RKO (cell line): ENCODE measurements at regions not wholly inside any gene's neighbourhood (a gene's known extent, or its start where the extent isn't known, plus 50 kb on each side); places are given as distances from the start of the nearest gene placed in this dataset.
A peak's percentile ranks its signal among the peaks of the same experiment; 100 is the strongest.
"Not testable (repeated sequence)": the region's sequence is repeated elsewhere in the genome, so short reads cannot be mapped to it uniquely, and the experiment has no call there.

Experiments used
- DNase-seq: peaks from one replicate; pipeline ENCODE4 v3.0.0-alpha.2; 2016; ENCODE audit warnings: low spot score

GRCh38 chr2:4047961-4048891, 344.9 kb downstream of the DCDC2C start:
- peak; percentile 67 for DNase-seq

GRCh38 chr2:4049463-4049862, 346.1 kb downstream of the DCDC2C start:
- DNase-seq, result no peak

GRCh38 chr2:4053769-4054493, 350.6 kb downstream of the DCDC2C start:
- DNase-seq, result peak; percentile 32

GRCh38 chr2:4066217-4066616, 362.8 kb downstream of the DCDC2C start:
- no peak for DNase-seq

- DNase-seq, result no peak
These were observed 369.7 kb downstream of the DCDC2C start for GRCh38 chr2:4073026-4073569.

GRCh38 chr2:4077017-4077416, 373.6 kb downstream of the DCDC2C start:
- no peak for DNase-seq

GRCh38 chr2:4085186-4085585, 381.8 kb downstream of the DCDC2C start:
- DNase-seq, result no peak

- no peak for DNase-seq
These were observed 387.6 kb downstream of the DCDC2C start for GRCh38 chr2:4090668-4091630.

GRCh38 chr2:4091869-4092268, 388.5 kb downstream of the DCDC2C start:
- DNase-seq, result no peak

- DNase-seq, result no peak
These were observed 391.4 kb downstream of the DCDC2C start for GRCh38 chr2:4094743-4095142.

GRCh38 chr2:4096978-4097766, 393.8 kb downstream of the DCDC2C start:
- no peak for DNase-seq

- DNase-seq, result no peak
These were observed 394.8 kb downstream of the DCDC2C start for GRCh38 chr2:4098137-4098536.

- DNase-seq, result no peak
These were observed 398.6 kb downstream of the DCDC2C start for GRCh38 chr2:4101936-4102335.

- no peak for DNase-seq
These were observed 403.8 kb downstream of the DCDC2C start for GRCh38 chr2:4107179-4107578.

- DNase-seq, result no peak
These were observed 406.9 kb downstream of the DCDC2C start for GRCh38 chr2:4110273-4110672.

- DNase-seq, result not testable (repeated sequence)
These were observed 412.1 kb downstream of the DCDC2C start for GRCh38 chr2:4115435-4115834.

GRCh38 chr2:4122726-4123125, 419.4 kb downstream of the DCDC2C start:
- DNase-seq, result no peak

GRCh38 chr2:4130651-4131050, 427.3 kb downstream of the DCDC2C start:
- no peak for DNase-seq

- DNase-seq, result no peak
These were observed 431.5 kb downstream of the DCDC2C start for GRCh38 chr2:4134551-4135550.

- no peak for DNase-seq
These were observed 432.4 kb downstream of the DCDC2C start for GRCh38 chr2:4135765-4136164.
